Endodermal cell (in vitro differentiated cells): ENCODE measurements at regions not wholly inside any gene's neighbourhood (a gene's known extent, or its start where the extent isn't known, plus 50 kb on each side); places are given as distances from the start of the nearest gene placed in this dataset.

Source experiments
- DNase-seq: peaks from one replicate; pipeline ENCODE4 v3.0.0-alpha.2; 2017
- H3K27ac ChIP-seq: 2 replicates; pipeline ENCODE4 v1.5.1; 2013; ENCODE audit warnings: mild to moderate bottlenecking, low read depth, low read length, moderate library complexity
- H3K27me3 ChIP-seq: 2 replicates; pipeline ENCODE4 v1.6.1; 2013; ENCODE audit warnings: mild to moderate bottlenecking, low read length, moderate library complexity; ENCODE audit not compliant: insufficient read depth, control insufficient read depth, poor library complexity, severe bottlenecking
- H3K36me3 ChIP-seq: 2 replicates; pipeline ENCODE4 v1.7.0; 2013; ENCODE audit warnings: mild to moderate bottlenecking, low read length, moderate library complexity; ENCODE audit not compliant: control insufficient read depth, insufficient read depth
- H3K4me1 ChIP-seq: one replicate; pipeline ENCODE4 v1.7.0; 2013; ENCODE audit warnings: low read length; ENCODE audit not compliant: control insufficient read depth, insufficient read depth
- H3K4me3 ChIP-seq: 2 replicates; pipeline ENCODE4 v1.5.1; 2013; ENCODE audit warnings: mild to moderate bottlenecking, low read length, moderate library complexity
- H3K9ac ChIP-seq: 2 replicates; pipeline ENCODE4 v1.6.1; 2013; ENCODE audit warnings: mild to moderate bottlenecking, low read length, moderate library complexity; ENCODE audit not compliant: poor library complexity, severe bottlenecking; ENCODE audit errors: extremely low read depth
- H3K9me3 ChIP-seq: 2 replicates; pipeline ENCODE4 v1.6.1; 2013; ENCODE audit warnings: mild to moderate bottlenecking, low read length, moderate library complexity; ENCODE audit not compliant: control insufficient read depth
- H3K27ac Mint-ChIP-seq: 2 replicates; pipeline ENCODE4 v1.8.0; 2020; ENCODE audit warnings: mixed read lengths
- H3K27me3 Mint-ChIP-seq: 2 replicates; pipeline ENCODE4 v1.8.0; 2021; ENCODE audit warnings: mild to moderate bottlenecking, mixed read lengths; ENCODE audit not compliant: insufficient read depth
- H3K36me3 Mint-ChIP-seq: 2 replicates; pipeline ENCODE4 v1.8.0; 2020; ENCODE audit warnings: low read depth, mixed read lengths
- H3K4me1 Mint-ChIP-seq: 2 replicates; pipeline ENCODE4 v1.8.0; 2020; ENCODE audit warnings: mixed read lengths
- H3K4me3 Mint-ChIP-seq: 2 replicates; pipeline ENCODE4 v1.8.0; 2020; ENCODE audit warnings: mild to moderate bottlenecking, moderate library complexity, mixed read lengths
- H3K9me3 Mint-ChIP-seq: 2 replicates; pipeline ENCODE4 v1.8.0; 2020; ENCODE audit warnings: mild to moderate bottlenecking, mixed read lengths
- CTCF ChIP-seq: fragments of 200-600 bp; sonication (generic); conservative IDR thresholded peaks from 2 replicates; pipeline ENCODE4 v1.5.0; 2021; ENCODE audit warnings: antibody characterized with exemption, mild to moderate bottlenecking
- WGBS, 2 experiments: methylation state at CpG; one replicate each; pipeline versions ENCODE4 v1.1.5 to v1.1.7; 2013; ENCODE audit warnings: missing lambda C conversion rate in 2 of 2, mixed read lengths in 1 of 2; ENCODE audit not compliant: insufficient coverage in 1 of 2, insufficient read length in 1 of 2; 5-methylcytosine and 5-hydroxymethylcytosine counted together

- DNase-seq, result peak; percentile 58
- Histone ChIP-seq H3K27me3 (no peaks in the 10 kb centered on the region), H3K9me3 (peaks cover 38% of the 10 kb centered on the region), H3K4me1 (peaks cover 7% of the 10 kb centered on the region), H3K36me3 (no peaks in the 10 kb centered on the region), H3K4me3 (no peak overlapping the region), H3K27ac (no peak overlapping the region), H3K9ac (no peak overlapping the region)
- Mint-ChIP-seq H3K4me1 (peaks cover 22% of the 10 kb centered on the region), H3K27ac (no peak overlapping the region), H3K36me3 (no peaks in the 10 kb centered on the region), H3K27me3 (no peaks in the 10 kb centered on the region), H3K4me3 (no peak overlapping the region), H3K9me3 (no peaks in the 10 kb centered on the region)
- WGBS, 2 experiments, result 55 to 81% methylated on average over 3 of the region's 3 CpGs
- TF ChIP-seq CTCF, result no peak
These were observed 49.9 kb upstream of the MARCHF11 start for GRCh38 chr5:16229357-16229940.
